ENCODE measurements at regions not wholly inside any gene's neighbourhood (a gene's known extent, or its start where the extent isn't known, plus 50 kb on each side); places are given as distances from the start of the nearest gene placed in this dataset.

DNA sequence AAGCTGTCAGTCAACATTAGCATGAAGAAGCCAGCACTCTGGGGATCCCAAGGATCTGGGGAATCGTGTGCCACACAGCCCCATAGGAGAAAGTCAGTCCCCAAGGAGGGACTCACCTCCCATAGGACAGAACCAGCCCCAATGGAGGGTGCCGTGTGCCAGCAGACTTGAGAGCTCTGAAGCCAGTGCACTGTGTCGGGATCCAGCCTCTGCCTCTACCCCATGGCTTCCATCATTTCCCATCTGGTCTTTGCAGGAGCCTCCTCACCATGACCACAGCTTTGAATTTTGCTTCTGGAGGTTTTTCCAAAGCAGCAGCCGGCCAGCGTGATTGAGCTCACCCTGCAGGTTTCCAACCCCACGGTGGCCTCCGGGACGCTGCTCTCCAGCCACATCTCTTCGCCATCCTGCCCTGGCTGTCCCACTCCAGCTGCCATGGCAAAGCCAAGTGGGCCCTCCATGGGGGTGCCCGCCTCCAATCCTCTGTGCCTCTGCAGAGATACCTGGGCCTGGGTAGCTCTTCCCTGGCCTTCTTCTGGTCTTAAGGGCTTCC lies 171.8 kb upstream of the SHH start:
- TF ChIP-seq, protein P1, sequence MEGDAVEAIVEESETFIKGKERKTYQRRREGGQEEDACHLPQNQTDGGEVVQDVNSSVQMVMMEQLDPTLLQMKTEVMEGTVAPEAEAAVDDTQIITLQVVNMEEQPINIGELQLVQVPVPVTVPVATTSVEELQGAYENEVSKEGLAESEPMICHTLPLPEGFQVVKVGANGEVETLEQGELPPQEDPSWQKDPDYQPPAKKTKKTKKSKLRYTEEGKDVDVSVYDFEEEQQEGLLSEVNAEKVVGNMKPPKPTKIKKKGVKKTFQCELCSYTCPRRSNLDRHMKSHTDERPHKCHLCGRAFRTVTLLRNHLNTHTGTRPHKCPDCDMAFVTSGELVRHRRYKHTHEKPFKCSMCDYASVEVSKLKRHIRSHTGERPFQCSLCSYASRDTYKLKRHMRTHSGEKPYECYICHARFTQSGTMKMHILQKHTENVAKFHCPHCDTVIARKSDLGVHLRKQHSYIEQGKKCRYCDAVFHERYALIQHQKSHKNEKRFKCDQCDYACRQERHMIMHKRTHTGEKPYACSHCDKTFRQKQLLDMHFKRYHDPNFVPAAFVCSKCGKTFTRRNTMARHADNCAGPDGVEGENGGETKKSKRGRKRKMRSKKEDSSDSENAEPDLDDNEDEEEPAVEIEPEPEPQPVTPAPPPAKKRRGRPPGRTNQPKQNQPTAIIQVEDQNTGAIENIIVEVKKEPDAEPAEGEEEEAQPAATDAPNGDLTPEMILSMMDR (IDR thresholded peaks at IDR 0.05; ENCODE audit: control extremely low read depth, extremely low read depth, low read depth, missing control alignments): no peak
- ChIA-PET CTCF (no interaction called here), POLR2A (no interaction called here)
- DNase-seq (ENCODE audit: extremely low spot score): no peak

DNA sequence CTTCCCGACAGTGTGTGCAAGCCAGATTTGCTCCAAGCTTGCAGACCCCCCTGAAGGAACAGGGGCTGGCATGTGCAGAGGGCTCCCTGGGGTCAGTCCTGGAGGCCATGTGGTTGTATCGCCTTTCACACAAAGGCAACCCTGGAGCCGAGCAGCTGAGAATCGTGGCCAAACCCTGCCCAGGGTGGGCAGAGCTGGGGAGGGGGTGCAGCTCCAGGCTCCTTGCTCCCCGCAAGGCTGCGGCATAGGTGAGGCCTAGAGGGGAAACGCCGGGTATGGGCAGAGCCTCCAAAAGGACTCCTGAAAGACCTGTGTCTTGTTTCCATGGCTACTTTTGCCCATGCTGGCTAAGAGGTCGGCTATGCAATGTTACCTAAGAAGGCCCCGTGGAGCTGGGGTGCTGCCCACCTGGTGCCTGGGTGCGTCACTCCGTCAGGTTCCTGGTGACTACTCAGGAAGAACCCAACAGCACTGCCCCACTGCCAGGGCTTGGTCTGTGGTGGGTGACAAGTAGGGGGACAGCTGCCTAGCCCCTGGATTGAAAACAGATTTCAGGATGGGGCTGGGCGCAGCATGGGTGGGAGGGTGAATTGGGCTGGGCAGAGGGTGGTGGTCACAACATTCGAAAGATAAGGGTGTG lies 171.0 kb upstream of the SHH start:
- TF ChIP-seq, protein P1 (IDR thresholded peaks at IDR 0.05; ENCODE audit: control extremely low read depth, extremely low read depth, low read depth, missing control alignments): no peak
- POLR2A ChIA-PET: no interaction called here
- CTCF ChIA-PET: interaction anchor here (0.8 kb wide), 1 partner anchor 11 kb away, joined by 3 read pairs; no protein-coding TSS in a partner anchor
- DNase-seq (ENCODE audit: extremely low spot score): no peak

DNA sequence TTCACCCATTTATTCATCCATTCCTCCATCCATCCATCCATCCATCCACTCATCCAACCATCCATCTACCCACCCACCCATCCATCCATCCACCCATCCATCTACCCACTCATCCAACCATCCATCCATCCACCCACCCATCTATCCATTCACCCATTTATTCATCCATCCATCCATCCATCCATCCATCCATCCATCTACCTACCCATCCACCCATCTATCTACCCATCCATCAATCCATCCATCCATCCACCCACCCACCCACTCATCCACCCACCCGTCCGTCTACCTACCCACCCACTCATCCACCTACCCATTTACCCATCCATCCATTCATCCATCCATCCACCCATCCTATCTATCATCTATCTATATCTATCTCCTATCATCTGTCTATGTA lies 169.4 kb upstream of the SHH start:
- ChIA-PET POLR2A (no interaction called here), CTCF (no interaction called here)
- TF ChIP-seq, protein P1 (IDR thresholded peaks at IDR 0.05; ENCODE audit: control extremely low read depth, extremely low read depth, low read depth, missing control alignments): no peak
- DNase-seq (ENCODE audit: extremely low spot score): no peak

DNA sequence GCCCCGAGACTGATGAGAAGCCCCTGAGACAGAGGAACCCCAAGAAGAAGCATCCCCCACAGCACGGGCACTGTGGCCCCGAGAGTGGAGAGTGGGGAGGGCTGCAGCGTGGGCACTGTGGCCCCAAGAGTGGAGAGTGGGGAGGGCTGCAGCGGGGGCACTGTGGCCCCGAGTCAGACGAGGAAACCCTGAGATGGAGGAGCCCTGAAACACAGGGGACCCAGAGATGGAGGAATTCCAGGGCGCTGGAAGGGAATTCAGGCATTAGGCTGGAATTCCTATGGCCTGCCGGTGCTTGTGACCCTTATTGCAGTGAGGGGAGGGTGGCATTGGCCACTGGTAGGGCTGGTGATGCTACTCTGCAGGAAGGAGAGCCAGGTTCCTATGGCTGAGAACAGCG lies 168.6 kb upstream of the SHH start:
- DNase-seq (ENCODE audit: extremely low spot score): no peak
- ChIA-PET CTCF (no interaction called here), POLR2A (no interaction called here)
- TF ChIP-seq, protein P1 (IDR thresholded peaks at IDR 0.05; ENCODE audit: control extremely low read depth, extremely low read depth, low read depth, missing control alignments): no peak

DNA sequence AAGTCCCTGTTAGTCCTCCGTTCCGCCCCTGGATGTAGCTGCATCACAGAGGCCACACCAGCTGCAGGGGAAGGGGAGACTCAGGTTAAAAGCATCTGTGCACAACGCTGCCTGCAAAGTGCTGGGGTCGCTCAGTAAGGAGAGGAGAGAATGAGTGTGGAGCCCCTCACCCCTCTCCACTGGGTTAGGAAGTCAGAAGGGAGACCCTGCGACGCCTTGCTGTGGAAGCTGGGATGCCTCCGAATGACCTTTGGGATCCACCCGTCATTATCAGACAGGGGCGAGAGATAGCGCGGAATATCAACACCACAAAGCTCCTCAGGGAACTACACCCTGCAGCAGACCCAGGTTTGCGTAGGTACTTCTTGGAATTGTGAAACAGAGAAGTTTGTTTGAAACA lies 167.7 kb upstream of the SHH start:
- POLR2A ChIA-PET: no interaction called here
- TF ChIP-seq, protein P1 (IDR thresholded peaks at IDR 0.05; ENCODE audit: control extremely low read depth, extremely low read depth, low read depth, missing control alignments): no peak
- DNase-seq (ENCODE audit: extremely low spot score): no peak
- CTCF ChIA-PET: no interaction called here

DNA sequence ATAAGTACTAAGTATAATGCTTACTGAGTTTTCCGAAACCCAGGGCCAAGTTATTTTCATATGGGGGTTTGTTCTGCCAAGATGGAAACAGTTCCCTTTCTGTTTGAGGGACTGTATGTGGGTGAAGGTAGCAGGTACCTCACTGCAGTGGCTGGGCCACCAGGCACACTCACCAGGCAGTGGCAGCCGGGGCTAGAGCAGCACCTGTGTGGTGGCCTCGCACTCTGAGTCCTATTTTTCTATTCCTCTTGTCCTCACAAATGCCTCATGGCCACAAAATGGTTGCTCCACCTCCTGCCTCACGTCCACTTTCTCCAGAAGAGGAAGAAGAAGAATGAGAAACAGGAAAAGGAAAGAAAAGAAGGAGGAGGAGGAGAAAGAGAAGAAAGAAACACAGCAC lies 167.3 kb upstream of the SHH start:
- TF ChIP-seq, protein P1 (IDR thresholded peaks at IDR 0.05; ENCODE audit: control extremely low read depth, extremely low read depth, low read depth, missing control alignments): no peak
- no peak for DNase-seq (ENCODE audit: extremely low spot score)
- ChIA-PET CTCF (no interaction called here), POLR2A (no interaction called here)
